ENCODE measurements at regions not wholly inside any gene's neighbourhood (a gene's known extent, or its start where the extent isn't known, plus 50 kb on each side); places are given as distances from the start of the nearest gene placed in this dataset.

GRCh38 chr9:29793970-29794369 lies 2220.7 kb upstream of the C9orf72 start:
- DNase-seq, result no peak

GRCh38 chr9:29796291-29796952 lies 2223.1 kb upstream of the C9orf72 start:
- no peak for DNase-seq

DNA sequence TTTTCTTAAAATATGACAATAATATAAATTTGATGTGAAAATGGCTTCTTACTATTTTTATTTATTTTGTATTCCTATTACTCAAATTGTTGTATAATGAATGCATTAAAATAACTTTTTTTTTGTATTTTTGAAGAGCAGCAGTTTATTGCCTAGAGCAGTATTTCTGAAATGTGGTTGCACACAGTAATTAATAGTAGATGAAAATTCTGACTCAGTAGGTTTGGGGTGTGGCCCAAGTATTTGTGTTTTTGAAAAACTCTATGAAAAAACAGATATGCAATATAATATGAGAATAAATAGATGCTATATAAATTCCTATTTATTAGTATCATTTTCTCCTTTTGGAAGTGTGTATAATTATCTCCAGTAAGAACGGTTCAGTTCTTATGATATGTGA lies 2225.3 kb upstream of the C9orf72 start:
- DNase-seq, result no peak

- DNase-seq, result no peak
These were observed 2225.9 kb upstream of the C9orf72 start for GRCh38 chr9:29799227-29799626.

DNA sequence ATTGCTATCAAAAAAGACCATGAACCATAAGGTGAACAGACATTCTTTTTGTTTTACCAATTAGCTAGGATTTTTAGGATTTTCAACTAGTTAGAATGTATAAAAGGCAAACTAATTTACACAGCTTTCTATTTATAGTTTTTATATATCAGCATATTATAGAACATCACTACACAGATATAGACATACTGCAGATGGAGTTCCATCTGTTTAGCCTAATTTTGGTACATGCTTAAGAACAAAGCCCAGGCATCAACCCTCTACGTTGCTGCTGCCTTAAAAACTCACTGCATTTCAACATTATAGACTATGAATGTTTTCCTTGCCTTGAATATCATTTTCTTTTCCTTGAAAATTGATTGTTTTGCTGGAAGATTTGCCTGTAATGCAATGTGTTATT lies 2227.5 kb upstream of the C9orf72 start:
- DNase-seq, result no peak

GRCh38 chr9:29802454-29802853 lies 2229.2 kb upstream of the C9orf72 start:
- DNase-seq, result no peak

DNA sequence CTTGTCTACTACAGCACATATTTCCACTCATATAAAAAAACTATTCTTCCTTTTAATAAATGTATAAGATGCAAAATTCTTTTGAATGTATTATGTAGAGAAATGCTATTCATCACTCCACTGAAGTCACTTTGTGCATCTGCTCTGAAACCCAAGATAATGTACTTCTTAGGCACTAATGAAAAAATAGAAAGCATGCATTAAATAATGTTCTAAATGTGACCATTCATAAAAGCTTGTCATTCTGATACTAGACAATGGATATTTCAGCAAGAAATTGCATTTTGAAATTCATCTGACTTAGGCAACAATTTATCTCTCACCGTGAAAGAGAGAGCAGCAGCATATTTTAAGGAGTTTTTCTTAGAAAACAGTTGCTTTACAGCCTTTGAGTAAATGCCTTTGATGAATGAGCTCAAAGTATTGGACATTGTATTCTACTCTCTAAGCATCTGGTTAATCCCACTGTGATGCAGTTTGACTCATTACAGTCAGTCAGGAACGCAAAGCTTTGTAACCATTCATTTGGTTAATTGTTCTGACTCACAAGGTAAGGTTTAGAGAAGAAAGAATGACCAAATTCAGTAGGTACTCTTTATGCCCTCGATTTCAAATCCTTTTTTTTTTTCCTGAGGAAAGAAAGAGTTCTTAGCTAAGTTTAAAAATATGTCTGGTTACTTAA lies 2233.8 kb upstream of the C9orf72 start:
- DNase-seq, result no peak

DNA sequence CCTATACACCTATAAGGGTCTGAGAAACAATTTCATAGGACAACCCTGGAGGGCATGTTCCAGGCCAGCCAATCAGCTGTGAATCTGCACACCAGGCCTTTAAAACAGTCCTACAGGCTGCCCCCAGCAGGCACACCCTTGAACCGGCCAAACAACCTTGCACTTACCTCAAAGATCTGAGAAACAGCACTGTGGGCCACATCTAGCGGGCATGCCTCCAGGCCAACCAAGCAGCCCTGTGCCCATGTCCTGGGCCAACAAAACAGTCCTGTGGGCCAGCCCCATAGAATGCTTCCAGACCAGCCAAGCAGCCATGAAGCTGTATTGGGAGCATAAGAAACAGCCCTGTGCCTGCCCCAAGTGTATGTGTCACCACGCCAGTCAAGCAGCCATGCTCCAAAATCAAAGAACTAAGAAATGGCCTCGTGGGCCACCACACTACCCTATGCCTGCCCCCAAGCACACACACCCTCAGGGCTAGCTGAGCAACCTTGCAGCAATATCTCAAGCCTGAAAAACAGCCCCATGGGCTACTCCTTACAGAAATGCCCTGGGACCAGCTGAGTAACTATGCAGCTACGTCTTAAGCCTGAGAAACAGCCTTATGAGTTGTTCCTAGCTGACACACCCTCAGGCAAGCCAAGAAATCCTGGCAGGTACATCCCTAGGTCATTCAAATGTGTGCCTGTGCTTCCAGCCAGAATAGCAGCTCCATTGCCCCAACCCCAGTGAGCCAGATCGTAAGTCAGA lies 2243.8 kb upstream of the C9orf72 start:
- no peak for DNase-seq

DNA sequence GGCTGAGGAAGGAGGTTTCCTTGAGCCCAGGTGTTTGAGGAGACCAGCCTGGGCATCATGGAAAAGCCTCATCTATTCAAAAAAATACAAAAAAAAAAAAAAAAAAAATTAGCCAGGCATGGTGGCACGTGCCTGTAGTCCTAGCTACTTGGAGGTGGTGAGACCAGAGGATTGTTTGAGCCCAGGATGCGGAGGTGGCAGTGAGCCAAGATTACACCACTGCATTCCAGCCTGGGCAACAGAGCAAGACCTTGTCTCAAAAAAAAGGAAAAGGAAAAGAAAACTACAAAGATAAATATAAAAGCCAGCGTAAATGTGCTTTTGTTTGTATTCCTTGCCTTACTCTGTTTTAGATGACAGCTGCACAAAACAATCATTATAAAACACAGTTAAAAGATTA lies 2249.2 kb upstream of the C9orf72 start:
- no peak for DNase-seq

- DNase-seq, result no peak
These were observed 2253.1 kb upstream of the C9orf72 start for GRCh38 chr9:29826421-29826820.

DNA sequence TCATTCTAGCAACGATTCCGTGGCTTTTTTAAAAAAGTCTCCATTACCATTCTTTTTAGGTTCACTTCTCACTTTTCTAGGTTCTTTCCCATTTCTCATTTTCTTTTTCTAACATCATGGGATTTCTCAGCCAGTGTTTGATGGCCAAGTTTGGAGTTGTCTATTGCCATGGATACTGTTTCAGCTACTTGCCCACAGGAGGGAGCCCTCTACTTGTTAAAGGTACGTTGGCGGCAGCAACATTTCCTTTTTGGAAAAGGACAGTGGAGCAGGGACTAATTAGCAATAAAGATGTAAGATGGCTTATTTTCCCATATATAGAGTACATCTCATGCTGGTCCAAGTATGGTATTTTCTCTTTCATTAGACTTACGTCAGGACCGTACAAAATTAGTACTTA lies 2257.5 kb upstream of the C9orf72 start:
- peak in 1 of 2 experiments; percentile 16 for DNase-seq

- DNase-seq, result no peak
These were observed 2265.3 kb upstream of the C9orf72 start for GRCh38 chr9:29838491-29839020.

- DNase-seq, result no peak
These were observed 2271.0 kb upstream of the C9orf72 start for GRCh38 chr9:29844251-29844650.

GRCh38 chr9:29850664-29851063 lies 2277.4 kb upstream of the C9orf72 start:
- DNase-seq, result no peak

DNA sequence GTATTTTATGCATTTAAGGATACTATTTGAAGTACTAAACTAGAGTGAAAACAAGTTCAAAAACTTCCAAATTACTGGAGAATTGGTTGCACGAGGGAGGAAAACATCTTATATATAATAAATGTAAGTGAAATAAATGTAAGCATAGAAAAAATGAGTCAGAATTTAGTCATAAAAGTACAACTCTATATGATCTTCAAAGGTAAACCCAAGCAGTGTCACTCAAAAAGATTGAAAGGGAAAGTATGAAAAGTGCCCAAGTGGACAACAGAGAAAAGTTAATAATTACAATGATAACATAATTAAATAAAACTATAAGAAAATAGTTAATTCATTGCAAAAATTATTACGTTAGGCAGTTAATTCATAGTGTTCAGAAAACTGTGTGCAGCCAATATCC lies 2288.5 kb upstream of the C9orf72 start:
- DNase-seq, result no peak

GRCh38 chr9:29865764-29866313 lies 2292.6 kb upstream of the C9orf72 start:
- no peak for DNase-seq

GRCh38 chr9:29866556-29866955 lies 2293.3 kb upstream of the C9orf72 start:
- DNase-seq, result no peak

DNA sequence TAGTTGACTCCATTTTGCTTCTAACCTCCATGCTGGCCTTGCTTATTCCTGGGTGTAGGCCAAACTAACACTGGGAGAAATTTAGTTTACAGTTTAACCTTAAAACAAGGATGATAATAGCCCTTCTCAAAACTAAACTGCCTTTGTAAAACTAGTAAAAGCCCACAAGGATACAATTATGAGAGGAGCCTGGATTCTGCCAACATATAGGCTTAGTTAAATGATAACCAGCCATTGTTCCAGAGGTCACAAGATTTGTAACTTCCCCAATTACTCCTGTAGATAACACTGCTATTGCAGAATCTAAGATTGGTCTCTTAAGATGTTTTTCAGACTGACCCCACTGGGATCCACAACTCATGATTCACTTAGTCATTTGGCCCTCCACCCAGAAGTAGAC lies 2300.3 kb upstream of the C9orf72 start:
- no peak for DNase-seq

DNA sequence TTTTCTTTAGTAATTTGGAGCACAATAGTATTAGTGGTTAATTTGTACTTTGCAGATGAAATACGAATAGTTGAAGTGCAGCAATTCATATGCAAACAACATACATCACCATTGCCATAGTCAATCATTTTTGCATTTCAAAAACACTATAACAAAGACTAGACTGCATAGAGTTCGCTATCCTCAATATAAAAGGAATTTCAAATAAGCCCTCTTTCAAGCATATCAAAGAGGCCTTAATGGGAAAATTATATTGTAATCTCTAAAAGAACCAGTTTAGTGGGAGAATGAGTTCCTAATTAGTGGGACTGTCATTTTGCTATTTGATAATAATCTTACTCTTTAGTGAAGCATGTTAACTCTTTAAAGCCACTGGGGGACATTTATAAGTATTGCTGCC lies 2302.3 kb upstream of the C9orf72 start:
- no peak for DNase-seq

DNA sequence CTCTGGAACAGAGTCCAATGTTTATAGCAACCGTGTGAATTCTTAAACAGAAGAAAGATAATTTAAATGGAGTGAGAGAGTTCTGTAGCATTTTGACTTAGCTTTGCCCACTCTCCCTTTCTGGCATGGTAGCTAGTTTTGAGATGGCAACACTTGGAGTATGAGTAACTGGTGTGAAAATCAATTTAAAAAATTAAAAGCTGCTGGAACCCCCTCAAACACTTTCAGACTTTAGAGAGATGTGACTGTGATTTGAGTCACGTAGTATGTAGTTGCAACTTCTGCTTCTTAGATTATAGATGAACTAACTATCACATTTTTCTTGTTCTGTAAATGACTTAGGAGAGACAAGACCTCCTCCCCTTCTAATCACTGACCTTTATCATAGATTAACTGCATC lies 2309.5 kb upstream of the C9orf72 start:
- no peak for DNase-seq

- DNase-seq, result no peak
These were observed 2332.8 kb upstream of the C9orf72 start for GRCh38 chr9:29906065-29906464.

DNA sequence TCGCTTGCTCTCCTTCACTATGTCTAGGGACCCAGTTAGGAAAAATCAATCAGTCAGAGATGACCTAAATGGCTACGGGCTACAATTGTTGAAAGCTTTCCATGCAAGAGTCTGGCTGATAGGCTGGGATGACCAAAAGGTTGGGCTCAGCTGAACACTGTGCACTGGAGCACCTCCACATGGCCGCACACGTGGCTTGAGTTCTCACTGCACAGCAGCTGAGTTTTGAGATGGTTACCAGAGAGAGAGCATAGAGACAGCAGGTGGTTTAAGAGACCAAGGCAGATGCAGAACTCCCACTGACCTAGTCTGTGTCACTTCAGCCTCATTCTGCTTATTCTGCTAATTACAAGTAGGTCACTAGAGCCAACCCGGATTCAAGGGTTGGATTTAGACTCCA lies 2354.8 kb upstream of the C9orf72 start:
- DNase-seq, result no peak

DNA sequence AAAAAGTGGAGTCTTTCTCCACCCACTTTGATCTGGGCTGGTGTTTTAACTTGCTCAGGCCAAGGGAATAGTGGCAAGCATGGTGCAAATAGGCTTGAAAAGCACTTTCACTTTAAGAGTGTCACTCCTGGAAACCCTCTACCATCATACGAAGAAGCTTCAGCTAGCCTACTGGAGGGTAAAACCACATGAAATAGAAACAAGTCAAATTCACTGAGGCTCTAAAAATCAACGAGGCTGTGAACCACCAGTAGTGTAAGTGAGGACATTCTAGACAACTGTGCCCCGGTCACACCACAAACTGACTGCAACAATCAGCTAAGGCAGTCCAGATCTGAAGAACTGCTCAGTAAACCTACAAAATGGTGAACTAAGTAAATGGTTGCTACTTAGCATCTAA lies 2366.3 kb upstream of the C9orf72 start:
- DNase-seq, result no peak

DNA sequence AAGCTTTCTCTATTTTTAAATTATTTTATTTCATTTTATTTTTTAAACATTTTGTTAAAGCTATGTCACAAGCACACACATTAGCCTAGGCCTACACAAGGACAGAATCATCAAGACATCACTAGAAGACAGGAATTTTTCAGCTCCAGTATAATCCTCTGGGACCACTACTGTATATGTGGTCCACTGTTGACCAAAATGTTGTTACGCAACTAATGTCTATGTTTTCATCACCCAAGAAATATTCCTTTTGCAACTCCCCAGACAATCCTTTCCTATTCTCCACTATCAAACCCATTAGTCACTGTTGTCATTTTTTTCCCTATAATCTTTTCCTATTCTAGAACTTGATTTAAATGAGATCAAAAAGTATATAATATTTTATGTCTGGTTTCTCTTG lies 2371.7 kb upstream of the C9orf72 start:
- no peak for DNase-seq

Data from SW 1271 (cell line).